IMR-90 (cell line): ENCODE measurements at regions not wholly inside any gene's neighbourhood (a gene's known extent, or its start where the extent isn't known, plus 50 kb on each side); places are given as distances from the start of the nearest gene placed in this dataset.

Source experiments
- ATAC-seq: fragments of 200-7000 bp; cut with Tn5 transposase; 2 replicates; pipeline ENCODE4 v1.9.1; 2020; ENCODE audit warnings: low read depth, mild to moderate bottlenecking, moderate library complexity
- BruUV-seq: library from RNA; stranded (reverse); fragments of 400-500 nt; replicated peaks from 2 replicates; lab custom pipeline; 2021; lab: Mats Ljungman, UMichigan
- CTCF ChIA-PET: fragments of 300-600 bp; formaldehyde crosslinking; extraction: SDS; loops from one replicate; lab custom pipeline; 2021; ENCODE audit warnings: antibody characterized with exemption; lab: Yijun Ruan, JAX
- POLR2A ChIA-PET: fragments of 300-600 bp; sonication (Branson Sonifier 250); formaldehyde crosslinking; loops from one replicate; lab custom pipeline; 2022; ENCODE audit warnings: antibody characterized with exemption; ENCODE audit not compliant: unreplicated experiment; lab: Charles Lee
- DNase-seq: peaks from one replicate; pipeline ENCODE4 v3.0.0; 2013
- H2AFZ ChIP-seq: replicated peaks from 2 replicates; pipeline ENCODE3; 2013; ENCODE audit warnings: low read length, mild to moderate bottlenecking; ENCODE audit not compliant: poor library complexity
- H2AK5ac ChIP-seq: 2 replicates; pipeline ENCODE4 v1.6.1; 2013; ENCODE audit warnings: low read depth, low read length, inconsistent platforms
- H2AK9ac ChIP-seq: replicated peaks from 2 replicates; pipeline ENCODE3; 2013; ENCODE audit warnings: mild to moderate bottlenecking, low read depth, low read length, moderate library complexity; ENCODE audit not compliant: poor library complexity
- H2BK120ac ChIP-seq: 2 replicates; pipeline ENCODE4 v1.6.1; 2013; ENCODE audit warnings: low read depth, low read length, inconsistent platforms
- H2BK15ac ChIP-seq: 3 replicates; pipeline ENCODE4 v1.6.1; 2013; ENCODE audit warnings: low read depth, low read length, inconsistent platforms
- H2BK20ac ChIP-seq: 2 replicates; pipeline ENCODE4 v1.6.1; 2013; ENCODE audit warnings: low read depth, mild to moderate bottlenecking, inconsistent platforms, low read length, moderate library complexity
- H2BK5ac ChIP-seq: 2 replicates; pipeline ENCODE4 v1.6.1; 2013; ENCODE audit warnings: mild to moderate bottlenecking, low read depth, low read length, inconsistent platforms; ENCODE audit not compliant: poor library complexity, severe bottlenecking
- H3K14ac ChIP-seq: replicated peaks from 2 replicates; pipeline ENCODE4 v1.6.1; 2013; ENCODE audit warnings: low read depth, low read length, inconsistent platforms
- H3K18ac ChIP-seq: 2 replicates; pipeline ENCODE4 v1.6.1; 2013; ENCODE audit warnings: low read depth, low read length, control low read depth
- H3K23ac ChIP-seq: 2 replicates; pipeline ENCODE4 v1.6.1; 2013; ENCODE audit warnings: low read depth, low read length, inconsistent platforms
- H3K27ac ChIP-seq: 2 replicates; pipeline ENCODE4 v1.5.1; 2013; ENCODE audit warnings: mild to moderate bottlenecking, control low read depth, low read length; ENCODE audit not compliant: insufficient read depth
- H3K27me3 ChIP-seq: 2 replicates; pipeline ENCODE4 v1.6.1; 2013; ENCODE audit warnings: low read length; ENCODE audit not compliant: control insufficient read depth, insufficient read depth
- H3K36me3 ChIP-seq: 2 replicates; pipeline ENCODE4 v1.6.1; 2013; ENCODE audit warnings: low read length, mixed read lengths; ENCODE audit not compliant: control insufficient read depth, insufficient read depth
- H3K4ac ChIP-seq: 2 replicates; pipeline ENCODE4 v1.6.1; 2013; ENCODE audit warnings: low read depth, low read length, inconsistent platforms
- H3K4me1 ChIP-seq: 2 replicates; pipeline ENCODE4 v1.6.1; 2013; ENCODE audit warnings: low read length, mixed read lengths; ENCODE audit not compliant: control insufficient read depth, insufficient read depth
- H3K4me2 ChIP-seq: 2 replicates; pipeline ENCODE4 v1.6.1; 2013; ENCODE audit warnings: low read depth, mild to moderate bottlenecking, control low read depth, low read length, moderate library complexity
- H3K4me3 ChIP-seq: 2 replicates; pipeline ENCODE4 v1.5.1; 2013; ENCODE audit warnings: low read depth, mild to moderate bottlenecking, control low read depth, low read length, moderate library complexity; ENCODE audit not compliant: insufficient read depth
- H3K56ac ChIP-seq: 2 replicates; pipeline ENCODE4 v1.6.1; 2013; ENCODE audit warnings: low read length, inconsistent platforms; ENCODE audit not compliant: insufficient read depth; ENCODE audit errors: extremely low read depth
- H3K79me1 ChIP-seq, 2 experiments: 2 replicates each; pipeline ENCODE4 v1.6.1; 2013; ENCODE audit warnings: low read length in 2 of 2, inconsistent platforms in 1 of 2, low read depth in 1 of 2
- H3K9ac ChIP-seq: 2 replicates; pipeline ENCODE4 v1.6.1; 2013; ENCODE audit warnings: low read depth, low read length, control low read depth
- H3K9me1 ChIP-seq: 2 replicates; pipeline ENCODE4 v1.6.1; 2013; ENCODE audit warnings: low read length, inconsistent platforms; ENCODE audit not compliant: insufficient read depth
- H3K9me3 ChIP-seq: 2 replicates; pipeline ENCODE4 v1.6.1; 2013; ENCODE audit warnings: low read length; ENCODE audit not compliant: control insufficient read depth, insufficient read depth
- H4K20me1 ChIP-seq: 2 replicates; pipeline ENCODE4 v1.6.1; 2013; ENCODE audit warnings: low read length, inconsistent platforms; ENCODE audit not compliant: insufficient read depth
- H4K5ac ChIP-seq: 2 replicates; pipeline ENCODE4 v1.6.1; 2013; ENCODE audit warnings: mild to moderate bottlenecking, low read depth, low read length, control low read depth
- H4K8ac ChIP-seq, 2 experiments: 2 replicates each; pipeline ENCODE4 v1.6.1; 2013; ENCODE audit warnings: low read depth in 2 of 2, low read length in 2 of 2, control low read depth in 1 of 2, inconsistent platforms in 1 of 2
- H4K91ac ChIP-seq: 2 replicates; pipeline ENCODE4 v1.6.1; 2013; ENCODE audit warnings: low read depth, low read length, inconsistent platforms; ENCODE audit not compliant: insufficient read depth
- BHLHE40 ChIP-seq: fragments of 150-350 bp; IDR thresholded peaks from 2 replicates; pipeline ENCODE4 v1.6.1; 2016; ENCODE audit warnings: mild to moderate bottlenecking, low read depth, low read length
- CEBPB ChIP-seq: IDR thresholded peaks from 2 replicates; pipeline ENCODE4 v1.6.1; 2012; ENCODE audit warnings: low read depth, low read length, improper control_type of control experiment
- CHD1 ChIP-seq: IDR thresholded peaks from 2 replicates; pipeline ENCODE4 v1.6.1; 2012; ENCODE audit warnings: low read depth, low read length, improper control_type of control experiment
- CTCF ChIP-seq: conservative IDR thresholded peaks from 2 replicates; pipeline ENCODE4 v1.5.1; 2012; ENCODE audit warnings: mild to moderate bottlenecking, low read depth, low read length, improper control_type of control experiment
- FOS ChIP-seq: fragments of 150-350 bp; IDR thresholded peaks from 2 replicates; pipeline ENCODE4 v1.6.1; 2016; ENCODE audit warnings: low read depth, low read length
- MAFK ChIP-seq: IDR thresholded peaks from 2 replicates; pipeline ENCODE4 v1.6.1; 2012; ENCODE audit warnings: low read depth, low read length, improper control_type of control experiment
- MAZ ChIP-seq: IDR thresholded peaks from 2 replicates; pipeline ENCODE4 v1.6.1; 2012; ENCODE audit warnings: low read depth, mild to moderate bottlenecking, low read length, improper control_type of control experiment, moderate library complexity, borderline replicate concordance
- POLR2A ChIP-seq: IDR thresholded peaks from 2 replicates; pipeline ENCODE4 v1.6.1; 2012; ENCODE audit warnings: mild to moderate bottlenecking, low read depth, low read length
- RCOR1 ChIP-seq: IDR thresholded peaks from 2 replicates; pipeline ENCODE4 v1.6.1; 2012; ENCODE audit warnings: mild to moderate bottlenecking, low read length, improper control_type of control experiment; ENCODE audit not compliant: insufficient replicate concordance
- SMC3 ChIP-seq: fragments of 150-350 bp; IDR thresholded peaks from 2 replicates; pipeline ENCODE4 v1.6.1; 2016; ENCODE audit warnings: low read depth, mild to moderate bottlenecking, antibody characterized with exemption, low read length, moderate library complexity
- USF2 ChIP-seq: fragments of 150-350 bp; IDR thresholded peaks from 2 replicates; pipeline ENCODE4 v1.6.1; 2017; ENCODE audit warnings: mild to moderate bottlenecking, antibody characterized with exemption, low read length, low read depth
- WGBS, 2 experiments: methylation state at CpG; one replicate each; pipeline versions ENCODE4 v1.1.5 to v1.1.7; 2013; ENCODE audit warnings: missing lambda C conversion rate in 2 of 2; ENCODE audit not compliant: insufficient read length in 1 of 2; ENCODE audit errors: extremely low coverage in 2 of 2; 5-methylcytosine and 5-hydroxymethylcytosine counted together
- dilution Hi-C: fragments of 300-500 bp; cut with HindIII; formaldehyde crosslinking; loops from one replicate; pipeline ENCODE4 v1.14.3; 2018; ENCODE audit warnings: low sequenced_read_pairs; ENCODE audit not compliant: unreplicated experiment
- in situ Hi-C: fragments of 300-500 bp; cut with MboI; formaldehyde crosslinking; loops from 3 replicates; pipeline ENCODE4 v1.14.3; 2019; ENCODE audit warnings: low sequenced_read_pairs, inconsistent platforms, mixed read lengths
- intact Hi-C: fragments of 100-400 bp; cut with micrococcal nuclease; formaldehyde crosslinking; loops from 2 replicates; pipeline ENCODE4 v1.10.0; 2022

- WGBS, 2 experiments: no CpG with 5 or more reads among the region's 2 CpGs
- no peaks in the 10 kb centered on the region for H4K20me1 ChIP-seq
- H2BK5ac ChIP-seq: no peak overlapping the region
- intact Hi-C loops (no loop called here), dilution Hi-C loops (no loop called here), in situ Hi-C loops (no loop called here)
- TF ChIP-seq CEBPB (no peak), FOS (no peak), BHLHE40 (no peak), MAFK (no peak), MAZ (no peak), POLR2A (no peak), RCOR1 (no peak), SMC3 (no peak), CTCF (no peak), CHD1 (no peak), USF2 (no peak)
- H3K56ac ChIP-seq: no peak overlapping the region
- H3K18ac ChIP-seq: no peak overlapping the region
- H3K4me2 ChIP-seq: no peak overlapping the region
- H3K79me1 ChIP-seq: no peaks in the 10 kb centered on the region
- H3K9me1 ChIP-seq: no peaks in the 10 kb centered on the region
- H2AFZ ChIP-seq: no peak overlapping the region
- no peak overlapping the region for H3K4me3 ChIP-seq
- H2AK9ac ChIP-seq: no peak overlapping the region
- ChIA-PET CTCF (interaction anchor here (1.0 kb wide), 1 partner anchor 18 kb away, joined by 3 read pairs; no protein-coding TSS in a partner anchor), POLR2A (no interaction called here)
- no peak overlapping the region for H2BK120ac ChIP-seq
- DNase-seq (no peak), ATAC-seq (no peak)
- no peak overlapping the region for H3K14ac ChIP-seq
- no peaks in the 10 kb centered on the region for H3K27me3 ChIP-seq
- H3K23ac ChIP-seq: no peak overlapping the region
- no peak overlapping the region for H2AK5ac ChIP-seq
- BruUV-seq: no TSS peak
- H4K91ac ChIP-seq: no peak overlapping the region
- no peak overlapping the region for H4K5ac ChIP-seq
- H2BK15ac ChIP-seq: no peak overlapping the region
- H3K4ac ChIP-seq: no peak overlapping the region
- no peaks in the 10 kb centered on the region for H3K36me3 ChIP-seq
- no peaks in the 10 kb centered on the region for H3K4me1 ChIP-seq
- no peak overlapping the region for H2BK20ac ChIP-seq
- H4K8ac ChIP-seq: no peak overlapping the region
- no peak overlapping the region for H3K9ac ChIP-seq
- 0 out of 2 replicates have a peak, but pooled peaks cover 2% of the 10 kb centered on the region for H3K9me3 ChIP-seq
- no peak overlapping the region for H3K27ac ChIP-seq
Measured at GRCh38 chr16:54873071-54873470, 57.6 kb upstream of the IRX5 start.
